ENCODE measurements at regions not wholly inside any gene's neighbourhood (a gene's known extent, or its start where the extent isn't known, plus 50 kb on each side); places are given as distances from the start of the nearest gene placed in this dataset.

DNA sequence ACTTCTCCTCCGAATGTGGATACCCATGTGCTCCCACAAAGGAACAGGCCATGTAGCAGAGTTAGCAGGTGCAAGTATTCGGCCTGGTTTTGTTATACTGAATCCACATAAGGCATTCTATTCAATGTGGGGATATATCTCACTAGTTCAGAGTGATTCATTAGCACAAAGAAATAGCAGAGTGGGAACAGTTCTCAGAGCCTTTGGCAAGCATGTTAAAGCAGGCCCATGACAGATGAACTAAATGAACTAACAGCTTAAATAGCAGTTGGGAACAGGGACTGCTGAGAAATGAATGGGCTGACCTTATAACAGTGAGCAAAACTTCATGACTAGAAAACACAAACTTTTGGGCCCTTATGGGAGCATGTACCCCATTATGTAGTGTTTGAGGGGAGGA is 352.0 kb downstream of the FLRT2 start:
- H3K4me2 ChIP-seq (ENCODE audit: low read length), result no peak overlapping the region
- H3K4me1 Mint-ChIP-seq (ENCODE audit: low read depth, unreplicated experiment), result no peaks in the 10 kb centered on the region
- H3K79me2 ChIP-seq (ENCODE audit: insufficient read depth, low read length), result no peaks in the 10 kb centered on the region
- H3K9me3 Mint-ChIP-seq (ENCODE audit: unreplicated experiment), result no peaks in the 10 kb centered on the region
- no peak overlapping the region for H3K4me3 ChIP-seq (ENCODE audit: insufficient read depth, low read depth, low read length)
- H3K4me1 ChIP-seq (ENCODE audit: insufficient read depth, low read length), result no peaks in the 10 kb centered on the region
- no peak for DNase-seq (ENCODE audit: low read depth)
- H3K9ac ChIP-seq (ENCODE audit: low read length), result no peak overlapping the region
- H3K4me3 Mint-ChIP-seq (ENCODE audit: unreplicated experiment), result no peak overlapping the region
- H4K20me1 ChIP-seq (ENCODE audit: insufficient read depth, low read length), result no peaks in the 10 kb centered on the region
- H2AFZ ChIP-seq (ENCODE audit: low read depth, low read length), result no peak overlapping the region
- no peaks in the 10 kb centered on the region for H3K9me3 ChIP-seq (ENCODE audit: insufficient read depth, low read depth, low read length)
- H3K36me3 ChIP-seq (ENCODE audit: insufficient read depth, low read length), result no peaks in the 10 kb centered on the region
- H3K27ac ChIP-seq (ENCODE audit: low read depth, low read length), result no peak overlapping the region
- no peaks in the 10 kb centered on the region for H3K27me3 Mint-ChIP-seq (ENCODE audit: low read depth, unreplicated experiment)
- H3K27ac Mint-ChIP-seq (ENCODE audit: unreplicated experiment), result no peak overlapping the region
- no peaks in the 10 kb centered on the region for H3K36me3 Mint-ChIP-seq (ENCODE audit: low read depth, unreplicated experiment)
- TF ChIP-seq EZH2 (IDR thresholded peaks at IDR 0.05; ENCODE audit: insufficient read depth, low read length) (no peak), CTCF (IDR thresholded peaks at IDR 0.05; ENCODE audit: insufficient read depth, low read depth, low read length) (no peak)
- FAIRE-seq, result no peak
- H3K27me3 ChIP-seq (ENCODE audit: insufficient read depth, low read length), result no peaks in the 10 kb centered on the region

DNA sequence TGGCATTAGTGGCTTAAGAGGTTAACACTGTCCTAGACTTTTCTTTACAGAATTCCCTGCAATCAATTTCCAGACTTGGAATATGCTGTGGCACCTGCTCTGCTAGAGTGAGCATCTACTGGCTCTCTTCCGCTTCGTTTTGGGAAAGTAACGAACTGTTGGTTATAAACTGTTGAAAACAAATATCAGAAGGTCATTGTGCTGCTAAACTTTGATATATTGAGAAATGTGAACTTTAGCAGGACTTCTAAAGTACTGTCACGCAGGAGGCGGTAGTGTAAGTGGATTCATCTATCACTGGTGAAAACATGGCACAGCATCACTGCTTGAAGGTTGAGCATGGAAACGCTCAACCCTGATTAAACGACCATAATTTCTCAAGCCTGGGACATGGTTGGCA is 348.9 kb downstream of the FLRT2 start:
- Histone ChIP-seq H3K79me2 (ENCODE audit: insufficient read depth, low read length) (no peaks in the 10 kb centered on the region), H3K27ac (ENCODE audit: low read depth, low read length) (no peak overlapping the region), H3K27me3 (ENCODE audit: insufficient read depth, low read length) (no peaks in the 10 kb centered on the region), H4K20me1 (ENCODE audit: insufficient read depth, low read length) (no peaks in the 10 kb centered on the region), H3K9me3 (ENCODE audit: insufficient read depth, low read depth, low read length) (peaks cover 5% of the 10 kb centered on the region), H3K4me2 (ENCODE audit: low read length) (no peak overlapping the region), H3K4me3 (ENCODE audit: insufficient read depth, low read depth, low read length) (no peak overlapping the region), H3K9ac (ENCODE audit: low read length) (no peak overlapping the region), H2AFZ (ENCODE audit: low read depth, low read length) (no peak overlapping the region), H3K4me1 (ENCODE audit: insufficient read depth, low read length) (no peaks in the 10 kb centered on the region), H3K36me3 (ENCODE audit: insufficient read depth, low read length) (no peaks in the 10 kb centered on the region)
- Mint-ChIP-seq H3K27ac (ENCODE audit: unreplicated experiment) (no peak overlapping the region), H3K4me3 (ENCODE audit: unreplicated experiment) (no peak overlapping the region), H3K27me3 (ENCODE audit: low read depth, unreplicated experiment) (no peaks in the 10 kb centered on the region), H3K9me3 (ENCODE audit: unreplicated experiment) (no peaks in the 10 kb centered on the region), H3K36me3 (ENCODE audit: low read depth, unreplicated experiment) (no peaks in the 10 kb centered on the region), H3K4me1 (ENCODE audit: low read depth, unreplicated experiment) (no peaks in the 10 kb centered on the region)
- FAIRE-seq (no peak), DNase-seq (ENCODE audit: low read depth) (no peak)
- TF ChIP-seq EZH2 (IDR thresholded peaks at IDR 0.05; ENCODE audit: insufficient read depth, low read length) (no peak), CTCF (IDR thresholded peaks at IDR 0.05; ENCODE audit: insufficient read depth, low read depth, low read length) (no peak)

DNA sequence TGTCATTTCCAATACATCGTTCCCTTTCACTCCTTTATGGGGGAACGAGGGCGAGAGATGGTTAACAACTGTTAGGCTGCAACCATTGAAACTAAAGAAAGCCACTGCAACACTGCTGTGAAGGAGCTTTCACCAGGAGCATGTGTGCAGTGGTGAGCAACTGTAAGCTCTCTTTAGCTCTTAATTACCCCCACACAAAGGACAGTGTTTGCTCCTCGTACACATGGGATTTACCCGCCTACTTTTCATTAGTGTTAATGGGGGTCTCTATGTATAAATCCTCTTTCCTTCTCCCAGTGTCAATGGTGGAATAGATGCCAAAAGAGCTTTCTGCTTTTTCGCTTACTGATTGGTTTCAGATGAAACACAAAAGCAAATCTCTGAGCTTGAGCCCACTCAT is 343.1 kb downstream of the FLRT2 start:
- H3K27me3 Mint-ChIP-seq (ENCODE audit: low read depth, unreplicated experiment), result no peaks in the 10 kb centered on the region
- Histone ChIP-seq H2AFZ (ENCODE audit: low read depth, low read length) (no peak overlapping the region), H3K9ac (ENCODE audit: low read length) (no peak overlapping the region), H3K36me3 (ENCODE audit: insufficient read depth, low read length) (no peaks in the 10 kb centered on the region), H3K4me1 (ENCODE audit: insufficient read depth, low read length) (no peaks in the 10 kb centered on the region), H3K27me3 (ENCODE audit: insufficient read depth, low read length) (no peaks in the 10 kb centered on the region), H3K9me3 (ENCODE audit: insufficient read depth, low read depth, low read length) (peaks cover 5% of the 10 kb centered on the region), H3K4me2 (ENCODE audit: low read length) (no peak overlapping the region), H3K4me3 (ENCODE audit: insufficient read depth, low read depth, low read length) (no peak overlapping the region), H4K20me1 (ENCODE audit: insufficient read depth, low read length) (no peaks in the 10 kb centered on the region), H3K79me2 (ENCODE audit: insufficient read depth, low read length) (no peaks in the 10 kb centered on the region), H3K27ac (ENCODE audit: low read depth, low read length) (no peak overlapping the region)
- TF ChIP-seq CTCF (IDR thresholded peaks at IDR 0.05; ENCODE audit: insufficient read depth, low read depth, low read length), result no peak
- no peak for TF ChIP-seq EZH2 (IDR thresholded peaks at IDR 0.05; ENCODE audit: insufficient read depth, low read length)
- no peak overlapping the region for H3K27ac Mint-ChIP-seq (ENCODE audit: unreplicated experiment)
- no peak overlapping the region for H3K4me3 Mint-ChIP-seq (ENCODE audit: unreplicated experiment)
- FAIRE-seq (no peak), DNase-seq (ENCODE audit: low read depth) (no peak)
- H3K4me1 Mint-ChIP-seq (ENCODE audit: low read depth, unreplicated experiment), result no peaks in the 10 kb centered on the region
- H3K9me3 Mint-ChIP-seq (ENCODE audit: unreplicated experiment), result no peaks in the 10 kb centered on the region
- H3K36me3 Mint-ChIP-seq (ENCODE audit: low read depth, unreplicated experiment), result no peaks in the 10 kb centered on the region
